ENCODE measurements at regions not wholly inside any gene's neighbourhood (a gene's known extent, or its start where the extent isn't known, plus 50 kb on each side); places are given as distances from the start of the nearest gene placed in this dataset.

DNA sequence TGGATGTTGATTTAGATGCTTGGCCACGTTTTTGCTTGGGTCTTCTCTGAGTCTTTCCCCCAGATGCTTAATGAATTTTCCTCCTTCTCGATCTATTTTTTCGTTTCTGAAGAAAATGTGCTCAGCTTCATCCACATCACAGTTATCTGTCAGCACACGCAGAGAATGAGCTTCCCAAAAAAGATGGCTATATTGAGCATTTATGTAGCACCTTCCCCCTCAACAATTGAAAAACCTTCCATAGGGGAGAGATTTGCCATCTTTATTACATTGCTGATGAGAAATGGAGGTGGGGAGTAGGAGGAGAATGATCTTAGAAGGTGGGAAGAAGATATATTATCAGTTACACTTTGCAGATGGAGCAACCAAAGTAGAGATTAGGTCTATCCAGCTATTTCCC, 228.1 kb upstream of the PHYHIPL start:
- TF ChIP-seq, protein P1, sequence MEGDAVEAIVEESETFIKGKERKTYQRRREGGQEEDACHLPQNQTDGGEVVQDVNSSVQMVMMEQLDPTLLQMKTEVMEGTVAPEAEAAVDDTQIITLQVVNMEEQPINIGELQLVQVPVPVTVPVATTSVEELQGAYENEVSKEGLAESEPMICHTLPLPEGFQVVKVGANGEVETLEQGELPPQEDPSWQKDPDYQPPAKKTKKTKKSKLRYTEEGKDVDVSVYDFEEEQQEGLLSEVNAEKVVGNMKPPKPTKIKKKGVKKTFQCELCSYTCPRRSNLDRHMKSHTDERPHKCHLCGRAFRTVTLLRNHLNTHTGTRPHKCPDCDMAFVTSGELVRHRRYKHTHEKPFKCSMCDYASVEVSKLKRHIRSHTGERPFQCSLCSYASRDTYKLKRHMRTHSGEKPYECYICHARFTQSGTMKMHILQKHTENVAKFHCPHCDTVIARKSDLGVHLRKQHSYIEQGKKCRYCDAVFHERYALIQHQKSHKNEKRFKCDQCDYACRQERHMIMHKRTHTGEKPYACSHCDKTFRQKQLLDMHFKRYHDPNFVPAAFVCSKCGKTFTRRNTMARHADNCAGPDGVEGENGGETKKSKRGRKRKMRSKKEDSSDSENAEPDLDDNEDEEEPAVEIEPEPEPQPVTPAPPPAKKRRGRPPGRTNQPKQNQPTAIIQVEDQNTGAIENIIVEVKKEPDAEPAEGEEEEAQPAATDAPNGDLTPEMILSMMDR (IDR thresholded peaks at IDR 0.05; ENCODE audit: low read depth, low read length), result no peak
- no peak for DNase-seq (ENCODE audit: extremely low read depth, low read depth)

DNA sequence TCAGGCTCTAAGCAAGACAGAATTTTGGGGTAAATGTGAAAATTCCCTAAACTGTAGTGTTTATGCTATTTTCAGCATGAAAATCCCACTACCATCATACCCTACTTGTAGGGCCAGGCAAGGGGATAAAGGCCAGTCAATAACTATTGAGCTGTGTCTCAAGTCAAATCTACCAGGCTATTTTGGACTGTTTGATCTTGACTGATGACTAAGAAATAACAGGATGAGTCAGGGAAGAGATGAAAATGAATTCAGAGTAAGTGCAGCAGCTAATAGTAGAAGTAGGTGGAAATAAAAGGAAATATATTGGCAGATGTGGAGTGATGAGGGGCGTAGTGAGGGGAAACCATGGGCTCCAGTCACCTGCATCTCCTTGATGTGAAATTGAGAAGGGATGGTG, 225.8 kb upstream of the PHYHIPL start:
- DNase-seq (ENCODE audit: extremely low read depth, low read depth), result no peak
- TF ChIP-seq, protein P1 (IDR thresholded peaks at IDR 0.05; ENCODE audit: low read depth, low read length), result no peak

DNA sequence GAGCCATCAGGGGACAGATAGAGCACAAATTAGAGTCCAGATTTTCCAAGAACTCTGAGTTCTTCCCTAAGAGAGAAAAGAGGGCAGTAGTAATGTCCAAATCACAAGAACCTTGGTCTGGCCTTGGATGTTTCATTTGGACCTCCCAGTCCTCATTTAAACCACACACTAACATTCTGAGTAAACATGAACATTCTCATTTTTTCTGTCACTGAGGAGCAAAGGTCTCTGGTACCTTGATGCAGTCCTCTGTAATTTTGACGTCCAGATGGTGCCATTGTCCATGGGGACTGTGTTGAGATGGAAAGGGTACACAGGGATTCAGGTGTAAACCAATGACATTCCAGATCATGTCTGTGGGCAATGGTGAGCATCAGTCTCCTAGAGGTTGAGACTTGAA, 225.4 kb upstream of the PHYHIPL start:
- DNase-seq (ENCODE audit: extremely low read depth, low read depth), result no peak
- TF ChIP-seq, protein P1 (IDR thresholded peaks at IDR 0.05; ENCODE audit: low read depth, low read length), result no peak

DNA sequence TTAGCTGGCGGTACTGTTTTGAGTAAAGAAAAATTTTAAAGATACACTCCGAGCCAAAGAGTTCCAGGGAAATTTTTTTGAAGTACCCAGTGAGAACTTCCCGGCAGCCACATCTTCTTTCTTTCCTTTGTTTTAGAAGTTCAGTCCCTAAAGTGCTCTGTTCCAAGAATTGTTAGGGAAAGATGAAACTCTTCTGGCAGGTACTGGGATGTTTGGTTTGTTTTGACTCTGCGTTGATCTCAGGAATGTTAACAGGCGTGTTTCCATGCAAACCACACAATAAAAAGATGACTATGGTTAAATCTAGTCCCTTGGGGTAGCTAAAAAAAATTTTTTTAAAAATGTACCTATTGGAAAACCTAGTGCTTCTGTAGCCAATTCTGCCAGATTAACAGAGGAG, 224.7 kb upstream of the PHYHIPL start:
- DNase-seq (ENCODE audit: extremely low read depth, low read depth), result peak; percentile 51
- TF ChIP-seq, protein P1 (IDR thresholded peaks at IDR 0.05; ENCODE audit: low read depth, low read length), result no peak

DNA sequence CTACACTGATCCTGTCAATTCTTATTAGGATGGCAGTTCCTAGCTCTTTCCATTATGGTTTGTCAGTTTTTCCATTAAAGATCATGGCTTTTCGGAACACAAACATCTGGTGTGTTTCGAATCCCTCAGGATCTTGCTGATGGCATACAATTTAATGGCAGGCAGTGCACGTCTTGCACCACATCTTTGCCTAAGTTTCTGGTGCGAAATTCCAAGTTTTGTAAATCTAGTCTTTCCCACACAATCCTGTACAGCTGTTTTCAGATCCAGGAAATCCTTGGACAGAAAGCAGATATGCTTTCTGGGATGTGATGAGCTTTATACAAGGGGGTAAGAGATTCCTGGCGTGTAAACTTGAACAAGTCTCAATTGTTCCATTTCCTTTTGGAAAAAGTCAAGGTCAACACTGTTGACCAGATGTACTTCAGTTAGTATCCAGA, 224.3 kb upstream of the PHYHIPL start:
- TF ChIP-seq, protein P1 (IDR thresholded peaks at IDR 0.05; ENCODE audit: low read depth, low read length), result no peak
- peak; percentile 42 for DNase-seq (ENCODE audit: extremely low read depth, low read depth)

DNA sequence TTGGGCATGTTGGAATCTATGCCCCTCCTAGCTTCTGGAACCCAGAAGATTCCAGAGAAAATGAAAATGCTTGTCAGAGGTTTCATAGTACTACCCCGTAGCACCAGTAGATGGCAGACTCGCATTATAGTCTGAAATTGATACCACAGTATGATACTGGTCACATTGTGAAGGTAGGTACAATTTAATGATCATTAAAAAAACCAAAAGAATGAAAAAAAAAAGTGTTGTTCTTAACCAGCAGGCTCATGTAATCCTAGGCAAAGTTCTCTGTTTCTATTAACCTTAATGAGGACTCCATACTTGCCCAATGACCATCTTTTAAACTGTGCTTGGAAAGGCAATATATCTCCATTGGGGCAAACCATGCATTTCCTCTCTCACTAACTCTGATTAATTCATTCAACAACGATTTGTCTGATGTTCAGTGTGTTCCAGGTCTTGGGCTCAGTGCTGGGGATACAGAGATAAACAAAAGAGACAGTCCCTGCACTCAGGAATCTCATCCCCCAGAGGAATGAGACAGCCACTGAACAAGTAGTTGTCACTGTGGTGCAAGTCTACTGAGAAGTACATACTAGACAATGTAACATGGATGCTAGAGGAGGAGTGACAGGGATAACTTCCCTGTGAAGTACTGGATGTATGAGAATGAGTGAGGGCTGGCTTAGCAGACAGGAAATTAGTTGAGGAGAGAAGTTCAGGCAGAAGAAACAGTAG, 223.5 kb upstream of the PHYHIPL start:
- TF ChIP-seq, protein P1 (IDR thresholded peaks at IDR 0.05; ENCODE audit: low read depth, low read length), result peak; percentile 76
- DNase-seq (ENCODE audit: extremely low read depth, low read depth), result no peak

DNA sequence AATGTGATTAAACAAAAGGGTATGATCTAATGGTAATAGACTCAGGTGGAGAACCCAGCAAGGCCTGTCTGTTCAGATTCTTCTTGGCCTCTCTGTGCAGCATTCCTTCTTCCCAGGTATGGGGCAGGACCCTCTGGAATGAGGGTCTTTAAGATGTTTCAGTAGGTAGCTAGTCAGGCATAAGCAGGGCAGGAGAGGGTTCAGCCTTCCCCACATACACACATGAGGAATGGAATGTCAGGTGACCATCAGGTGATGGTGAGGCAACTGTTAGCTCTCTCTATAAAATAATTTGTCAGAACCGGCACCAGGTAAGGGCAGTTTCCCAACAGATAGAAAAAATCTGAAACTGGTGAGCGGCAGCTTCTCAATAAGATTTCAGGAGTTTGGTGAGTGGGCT, 222.3 kb upstream of the PHYHIPL start:
- TF ChIP-seq, protein P1 (IDR thresholded peaks at IDR 0.05; ENCODE audit: low read depth, low read length), result no peak
- DNase-seq (ENCODE audit: extremely low read depth, low read depth), result no peak
